ENCODE measurements at regions not wholly inside any gene's neighbourhood (a gene's known extent, or its start where the extent isn't known, plus 50 kb on each side); places are given as distances from the start of the nearest gene placed in this dataset.

GRCh38 chr12:45548426-45548825 lies 181.1 kb upstream of the ARID2 start:
- TF ChIP-seq CTCF (IDR thresholded peaks at IDR 0.05 in 4 of 5, conservative IDR thresholded peaks at IDR 0.05 in 1 of 5), result no peak
- no peak for TF ChIP-seq POLR2A (IDR thresholded peaks at IDR 0.05)
